Activated T-cell treated with anti-CD3 and anti-CD28 coated beads for 24 hours (primary cell): ENCODE measurements at regions not wholly inside any gene's neighbourhood (a gene's known extent, or its start where the extent isn't known, plus 50 kb on each side); places are given as distances from the start of the nearest gene placed in this dataset.

ENCODE experiments used
- DNase-seq: peaks from one replicate; pipeline ENCODE4 v3.0.0-alpha.2; 2020; ENCODE audit warnings: low read depth

DNA sequence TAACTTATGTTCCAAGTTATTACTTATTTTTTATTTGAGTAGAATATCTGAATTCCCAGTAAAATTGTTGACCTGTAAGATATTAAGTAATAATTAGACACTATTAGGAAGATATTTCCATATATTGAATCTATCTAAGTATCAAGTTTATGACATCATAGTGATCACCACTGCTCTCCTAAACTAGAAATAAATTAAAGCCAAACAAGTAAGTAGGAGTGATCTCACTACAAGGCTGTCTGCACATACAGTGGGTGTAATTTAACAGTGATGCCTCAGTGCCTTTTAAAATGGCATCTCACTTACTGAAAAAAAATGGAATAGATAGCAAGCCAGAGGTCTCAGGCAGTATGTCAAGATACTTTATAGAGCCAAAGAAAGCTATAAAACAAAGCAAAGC is 789.6 kb downstream of the KCTD16 start:
- DNase-seq, result no peak

DNA sequence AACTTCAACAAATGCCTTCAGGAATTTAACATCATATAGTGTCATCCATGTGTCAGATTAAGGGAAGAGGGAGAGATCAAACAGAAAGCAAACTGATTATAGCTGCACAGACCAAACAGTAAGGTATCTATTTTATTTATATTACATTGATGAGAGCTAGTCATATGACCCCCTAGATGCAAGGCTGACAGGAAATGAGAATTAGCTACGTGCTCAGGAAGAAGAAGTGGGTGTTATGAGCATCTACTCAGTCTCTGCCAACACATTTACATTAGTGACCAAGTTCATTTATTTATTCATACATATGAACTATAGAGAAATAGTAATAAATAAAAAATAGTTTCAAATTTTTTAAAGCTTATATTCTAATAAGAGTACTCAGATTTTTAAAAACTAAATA is 787.3 kb downstream of the KCTD16 start:
- no peak for DNase-seq

DNA sequence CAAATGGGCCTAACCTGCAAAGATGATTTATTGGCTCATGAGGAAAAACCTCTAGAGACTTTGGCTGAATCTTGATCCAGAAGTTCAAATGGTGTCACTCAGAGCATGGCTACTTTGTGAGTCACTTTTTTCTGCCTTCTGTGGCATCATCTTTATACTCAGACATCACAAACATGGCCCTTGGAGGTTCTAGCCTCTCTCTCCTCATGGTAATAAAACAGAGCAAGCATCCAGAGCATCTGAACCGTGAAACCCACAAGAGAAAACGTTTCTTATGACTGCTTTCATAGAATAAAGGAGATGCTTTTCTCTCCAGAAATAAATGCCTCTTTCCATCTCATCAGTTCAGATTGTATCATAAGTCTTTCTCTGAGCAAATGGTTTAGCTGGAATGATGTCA is 780.3 kb downstream of the KCTD16 start:
- DNase-seq, result no peak

DNA sequence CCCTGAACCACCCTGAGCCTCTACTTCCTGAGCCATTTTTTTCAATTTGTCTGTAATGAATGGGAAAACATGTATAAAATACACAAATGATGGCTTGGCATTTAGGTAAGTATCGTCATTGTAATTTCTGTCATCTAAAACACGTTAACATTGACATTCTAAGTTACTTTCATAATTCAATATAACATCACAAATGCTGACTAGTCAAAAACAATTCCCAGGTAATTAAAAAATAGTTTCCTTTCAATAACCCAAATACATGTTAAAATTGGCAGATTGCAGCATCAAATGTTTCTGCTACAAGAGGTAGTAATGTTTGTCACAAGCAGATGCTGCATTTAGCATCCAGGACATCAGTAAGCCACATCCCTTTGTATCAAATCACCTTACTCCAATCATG is 776.4 kb downstream of the KCTD16 start:
- no peak for DNase-seq

DNA sequence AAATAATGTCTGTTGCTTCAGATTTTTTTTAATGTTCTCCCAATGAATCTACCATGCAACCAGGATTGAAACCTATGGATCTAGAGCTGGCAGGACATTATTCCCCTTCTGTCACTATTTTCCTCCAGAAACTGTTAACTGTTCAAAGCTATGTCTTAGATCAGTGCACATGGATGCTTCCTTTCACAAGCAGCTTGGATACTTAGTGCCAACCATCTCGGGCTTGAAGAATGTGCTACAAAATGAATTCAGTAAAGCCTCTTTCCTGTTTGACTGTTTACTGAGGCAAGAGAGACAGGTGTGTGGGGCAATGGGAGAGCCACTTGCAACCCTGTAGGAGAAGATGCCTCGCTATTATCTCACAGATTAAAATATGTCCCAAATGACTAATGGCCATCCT is 774.8 kb downstream of the KCTD16 start:
- no peak for DNase-seq

DNA sequence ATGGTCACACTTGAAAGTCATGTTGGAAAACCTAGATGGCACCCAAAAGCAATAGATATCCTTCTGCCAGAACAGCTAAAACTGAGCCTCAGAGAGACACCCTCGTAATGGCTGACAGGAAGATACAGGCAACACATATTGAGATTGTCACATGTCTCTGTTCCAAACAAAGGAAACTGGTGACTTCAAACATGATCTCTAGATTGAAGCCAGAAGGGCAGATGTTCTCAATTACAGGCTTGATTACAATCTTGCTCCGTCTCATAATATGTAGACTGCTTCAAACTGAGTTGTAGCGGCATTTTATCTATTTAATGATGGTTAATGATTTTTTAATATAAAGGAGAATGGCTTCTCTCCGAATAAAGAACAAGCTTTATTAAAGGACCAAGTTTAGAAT is 774.3 kb downstream of the KCTD16 start:
- DNase-seq, result no peak

DNA sequence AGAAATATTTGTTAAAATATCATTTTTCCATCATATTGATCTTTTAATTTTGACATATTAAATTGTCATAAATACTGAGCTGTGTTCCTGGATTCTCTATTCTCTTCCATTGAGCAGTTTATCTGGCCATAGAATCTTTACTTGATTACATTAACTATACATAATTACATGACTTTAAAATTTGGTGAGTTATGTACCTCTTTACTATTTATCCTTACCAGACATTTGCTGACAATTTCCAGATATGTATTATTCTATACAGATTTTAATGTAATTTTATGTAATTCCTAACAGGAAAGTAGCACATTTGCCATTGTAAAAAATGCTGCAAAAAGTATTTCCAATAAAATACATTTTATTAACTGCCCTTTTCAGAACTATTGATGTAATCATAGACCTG is 770.3 kb downstream of the KCTD16 start:
- no peak for DNase-seq

DNA sequence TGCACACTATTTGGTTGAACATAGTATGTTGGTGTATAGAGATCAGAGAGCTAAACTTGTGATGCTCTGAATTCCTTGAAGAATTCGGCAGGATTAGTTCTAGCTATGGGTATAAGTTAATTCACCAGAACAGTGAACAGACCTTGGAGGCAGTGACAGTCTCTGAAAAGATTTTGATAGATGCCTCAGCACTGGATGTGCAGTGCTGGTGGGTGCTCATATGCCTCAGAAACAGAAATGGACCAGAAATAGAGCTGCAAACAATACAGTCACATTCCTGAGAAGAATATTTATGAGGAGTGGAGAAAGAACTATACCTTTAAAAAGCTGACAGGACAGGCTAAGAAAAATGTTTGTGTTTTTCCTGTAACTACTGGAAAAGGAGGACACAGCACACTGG is 747.7 kb downstream of the KCTD16 start:
- DNase-seq, result no peak

DNA sequence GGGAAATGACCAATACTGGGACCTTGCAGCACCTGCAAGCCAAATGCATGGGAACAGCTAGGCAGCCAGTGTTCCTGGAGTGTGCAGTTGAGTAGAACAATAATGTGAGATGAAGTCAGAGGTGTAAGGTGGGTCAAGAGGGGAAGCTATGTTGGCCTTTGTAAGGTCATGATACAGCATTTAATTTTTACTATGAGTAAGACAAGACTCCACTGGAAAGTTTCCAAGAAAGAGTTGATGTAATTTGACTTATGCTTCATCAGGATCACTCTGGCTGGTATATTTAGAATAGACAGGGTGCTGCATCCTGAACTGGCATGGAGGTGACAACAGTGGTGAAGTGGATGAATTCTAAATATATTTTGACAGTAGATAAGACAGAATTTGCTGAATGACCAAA is 744.8 kb downstream of the KCTD16 start:
- no peak for DNase-seq

DNA sequence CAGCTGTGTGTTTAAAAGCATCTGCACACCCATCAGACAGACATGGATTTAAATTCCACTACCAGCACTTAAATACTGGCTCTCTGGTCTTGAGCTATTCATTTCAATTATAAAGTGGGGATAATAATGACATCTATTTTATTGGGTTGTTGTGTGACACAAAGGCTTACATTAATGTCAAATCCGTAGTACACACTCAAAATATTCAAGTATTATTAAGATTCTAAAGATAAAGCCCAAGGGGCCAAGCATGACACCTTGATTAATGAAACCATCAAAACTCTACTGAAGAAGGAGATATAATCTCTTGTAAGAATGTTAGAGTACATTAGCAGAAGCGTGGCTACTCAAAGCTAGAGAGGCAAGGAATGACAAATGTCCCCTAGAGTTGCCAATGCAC is 743.0 kb downstream of the KCTD16 start:
- no peak for DNase-seq

DNA sequence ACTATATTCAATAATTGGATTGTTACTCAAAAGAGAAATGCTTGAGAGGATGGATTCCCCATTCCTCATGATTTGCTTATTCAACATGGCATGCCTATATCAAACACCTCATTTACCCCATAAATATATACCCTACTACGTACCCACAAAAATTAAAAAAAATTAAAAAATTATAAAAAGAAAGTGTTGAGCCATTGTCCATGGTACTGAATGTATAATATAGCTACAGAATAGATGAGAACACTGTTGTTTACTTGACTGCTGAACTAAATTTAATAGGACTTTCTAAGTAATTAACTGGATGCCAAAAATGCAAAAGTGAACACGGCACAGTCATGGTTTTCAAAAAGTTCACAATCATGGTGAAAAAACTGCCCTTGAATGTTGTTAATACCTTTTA is 725.8 kb downstream of the KCTD16 start:
- DNase-seq, result no peak

DNA sequence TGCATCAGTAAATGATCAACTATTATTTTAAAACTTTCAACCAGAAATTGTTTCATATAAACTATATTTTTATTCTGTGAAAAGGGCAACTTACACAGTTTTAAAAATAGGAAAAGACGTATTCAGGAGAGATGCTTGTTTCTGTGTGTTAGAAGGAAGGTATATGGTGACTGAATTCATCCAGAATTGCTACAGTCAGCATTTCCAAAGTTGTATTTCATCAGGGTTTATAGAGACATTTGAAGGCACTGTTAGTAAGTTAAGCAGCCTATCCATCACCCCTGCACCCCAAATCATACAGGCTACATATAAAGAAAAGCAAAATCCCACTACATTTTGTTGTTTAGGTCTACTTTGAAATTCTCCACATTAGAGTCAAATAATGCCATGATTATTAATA is 716.0 kb downstream of the KCTD16 start:
- no peak for DNase-seq

DNA sequence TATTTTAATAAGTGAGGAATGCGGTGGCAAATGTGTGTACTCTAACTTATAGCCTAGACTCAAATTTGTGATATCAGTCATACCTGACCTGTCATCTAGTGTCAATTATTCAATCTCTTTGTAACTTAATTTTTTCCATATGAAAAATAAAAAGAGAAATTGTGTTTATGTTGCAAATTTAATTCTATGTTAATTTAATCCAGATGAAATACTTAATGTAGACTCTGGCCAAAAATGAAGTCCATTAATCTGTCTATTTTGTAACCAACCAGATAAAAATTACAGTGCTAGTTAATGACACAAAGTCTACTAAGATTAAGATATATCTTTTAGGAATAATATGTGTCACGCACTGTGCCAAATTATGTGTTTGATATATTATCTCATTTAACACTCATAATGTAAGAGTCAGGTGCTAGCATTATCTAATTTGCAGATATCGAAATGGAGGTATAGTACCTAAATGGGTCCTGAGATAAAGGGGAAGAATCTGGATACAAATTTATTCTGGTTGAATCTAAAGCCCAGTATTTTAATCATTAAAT is 712.1 kb downstream of the KCTD16 start:
- no peak for DNase-seq

DNA sequence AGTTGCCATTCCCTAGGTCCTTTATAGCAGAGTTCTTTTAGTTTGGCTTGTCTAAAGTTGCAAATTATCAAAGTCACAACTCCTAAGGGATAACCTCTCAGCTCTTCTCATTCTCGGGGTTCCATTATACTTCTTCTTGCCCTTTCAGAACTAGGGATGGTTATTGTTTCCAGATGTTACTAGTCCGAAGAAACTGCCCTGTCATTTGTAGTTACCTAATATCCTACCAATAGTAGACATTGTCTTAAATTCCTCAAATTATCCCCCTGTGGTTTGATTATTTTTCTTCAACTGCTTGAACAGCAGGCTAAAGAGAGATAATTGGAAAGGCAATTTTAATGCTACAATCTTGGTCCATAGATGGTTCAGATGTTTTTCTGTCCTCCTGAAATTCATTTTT is 709.8 kb downstream of the KCTD16 start:
- DNase-seq, result no peak

DNA sequence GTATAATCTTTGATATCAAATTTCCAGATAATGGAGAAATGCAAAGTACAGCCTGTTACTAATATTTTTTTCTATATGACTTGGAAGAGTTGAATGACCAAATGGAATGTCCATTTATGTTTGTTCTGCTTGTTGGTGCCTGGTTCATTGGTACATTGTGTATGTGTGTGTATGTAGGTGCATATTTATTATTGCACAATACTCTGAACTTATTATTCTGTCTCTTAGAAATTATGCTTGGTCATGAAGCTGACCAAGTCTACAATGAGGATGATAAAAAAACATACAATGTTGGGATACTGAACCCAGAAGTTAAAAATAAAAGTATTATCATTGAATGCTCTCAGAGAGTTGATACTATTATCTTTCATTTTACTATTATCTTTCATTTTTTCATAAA is 706.3 kb downstream of the KCTD16 start:
- DNase-seq, result no peak

DNA sequence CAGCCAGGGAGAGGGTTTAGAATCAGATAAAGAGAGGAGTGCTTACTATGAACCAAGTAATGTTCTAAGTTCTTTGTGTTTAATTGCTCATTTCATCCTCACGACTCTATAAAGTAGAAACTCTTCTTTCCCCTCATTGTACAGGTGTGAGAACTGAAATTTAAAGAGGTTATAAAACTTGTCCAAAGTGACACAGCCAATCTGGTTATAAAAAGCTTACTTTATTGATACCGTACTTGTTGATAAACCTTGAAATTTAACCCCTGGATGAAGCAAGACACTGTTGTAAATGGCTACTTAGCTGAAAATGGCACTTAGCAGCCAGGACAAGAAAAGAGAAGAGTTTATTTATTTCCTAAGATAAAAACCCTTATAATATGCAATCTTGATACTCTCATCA is 702.4 kb downstream of the KCTD16 start:
- DNase-seq, result no peak

DNA sequence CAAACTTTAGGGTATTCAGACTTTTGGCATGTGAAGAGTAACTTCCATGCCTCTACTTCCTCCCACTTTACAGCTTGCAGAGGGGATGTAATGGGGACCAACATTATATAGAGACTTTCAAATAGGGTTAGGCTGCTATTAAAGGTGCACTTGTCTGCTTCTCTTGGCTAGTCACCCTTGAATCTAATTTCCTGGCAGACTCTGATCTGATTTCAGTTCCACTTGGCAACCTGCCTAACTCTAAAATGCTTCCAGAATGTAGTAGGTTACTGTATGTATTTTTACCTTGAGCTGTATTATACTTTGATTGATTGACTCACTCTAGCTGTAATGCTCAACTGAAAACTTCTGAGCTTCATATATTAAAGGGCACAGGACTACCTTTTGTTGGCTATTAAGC is 693.4 kb downstream of the KCTD16 start:
- no peak for DNase-seq

DNA sequence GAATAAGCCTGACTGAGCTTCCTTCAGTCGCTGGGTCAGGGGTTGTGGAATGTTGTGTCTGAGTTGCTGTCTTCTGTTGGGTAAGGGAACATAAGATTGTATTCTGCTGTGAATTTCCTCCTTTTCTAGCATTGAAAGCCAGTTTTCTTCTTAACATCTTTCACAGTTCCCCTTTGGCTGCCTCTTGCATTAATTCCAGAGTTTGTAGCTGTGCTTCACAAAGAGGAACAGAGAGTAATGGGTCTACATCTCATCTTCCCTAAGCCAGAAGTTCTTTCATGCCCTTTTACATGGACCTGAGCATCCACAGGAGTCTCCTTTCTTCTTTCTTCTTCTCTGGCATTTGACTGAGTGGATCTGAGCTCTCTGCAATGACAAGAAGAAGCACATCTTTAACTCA is 686.8 kb downstream of the KCTD16 start:
- no peak for DNase-seq

DNA sequence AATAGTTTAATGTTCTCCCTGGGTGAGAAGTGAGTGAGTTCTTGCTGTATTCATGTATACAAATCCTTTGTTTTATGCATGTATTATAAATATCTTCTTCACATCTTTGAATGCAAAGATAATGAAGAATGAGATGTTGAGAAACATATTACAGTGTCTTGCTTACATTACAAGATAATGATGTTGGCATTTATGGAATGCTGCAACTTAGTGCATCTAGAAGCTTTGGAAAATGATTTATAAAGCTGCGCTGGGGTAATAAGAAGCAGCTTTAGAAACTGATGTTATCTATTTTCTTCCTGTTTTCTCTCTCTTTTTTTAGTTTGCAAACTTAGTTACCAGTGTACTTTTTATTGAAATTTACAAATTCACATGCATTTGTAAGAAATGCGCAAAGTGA is 673.4 kb downstream of the KCTD16 start:
- DNase-seq, result no peak

DNA sequence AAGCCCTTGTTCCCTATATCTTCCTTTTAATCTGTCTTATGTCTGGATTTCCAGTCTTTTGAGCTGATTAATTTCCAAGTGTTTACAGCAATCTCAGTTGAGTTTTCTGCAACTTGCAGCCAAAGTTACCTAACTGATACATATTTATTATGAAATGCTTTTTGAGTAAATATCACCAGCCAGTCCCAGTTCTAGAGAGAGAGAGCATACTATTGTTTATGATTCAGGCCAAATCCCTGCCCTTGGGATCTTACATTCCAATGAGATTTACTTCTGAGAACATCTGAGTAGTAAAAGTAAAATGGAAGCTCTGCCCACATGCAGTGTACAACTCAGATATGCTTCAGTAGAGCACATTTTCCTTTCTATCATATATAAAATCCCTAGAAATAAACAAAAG is 661.7 kb downstream of the KCTD16 start:
- no peak for DNase-seq

DNA sequence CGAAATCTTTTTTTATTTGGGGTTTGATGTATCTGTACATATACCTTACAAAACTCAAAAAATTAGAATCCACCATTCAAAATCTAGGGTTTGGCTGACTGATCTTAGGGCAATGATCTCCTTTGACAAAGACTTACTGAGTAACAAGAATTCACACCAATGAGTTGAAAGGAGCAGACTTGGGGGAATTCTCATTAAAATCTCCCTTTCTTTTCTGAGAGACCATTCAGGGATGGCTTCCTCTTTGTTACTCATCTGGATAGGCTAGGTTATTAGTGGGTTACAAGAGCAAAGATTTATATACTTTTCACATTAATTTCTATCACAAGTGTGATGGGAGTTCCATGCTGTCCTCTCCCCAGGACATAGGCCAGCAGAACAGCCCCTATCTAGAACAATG is 661.0 kb downstream of the KCTD16 start:
- DNase-seq, result no peak

DNA sequence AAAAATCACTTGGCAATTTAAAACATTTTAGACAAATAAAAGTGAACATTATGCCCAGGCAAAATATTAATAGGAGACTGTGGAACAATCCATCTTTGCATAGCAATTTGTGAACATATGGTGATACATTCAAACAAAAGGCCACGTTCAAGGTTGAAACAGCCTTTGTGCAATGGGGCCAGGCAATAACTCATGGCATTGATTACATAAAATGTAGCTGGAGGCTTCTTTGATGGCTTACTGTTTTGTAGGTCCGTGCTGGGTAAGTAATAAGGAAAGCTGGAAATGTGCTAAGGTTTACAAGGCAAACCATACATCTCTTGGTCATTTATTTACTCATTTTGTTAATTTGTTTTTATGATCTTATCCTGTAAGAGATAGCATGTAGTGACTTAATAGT is 651.8 kb downstream of the KCTD16 start:
- no peak for DNase-seq

DNA sequence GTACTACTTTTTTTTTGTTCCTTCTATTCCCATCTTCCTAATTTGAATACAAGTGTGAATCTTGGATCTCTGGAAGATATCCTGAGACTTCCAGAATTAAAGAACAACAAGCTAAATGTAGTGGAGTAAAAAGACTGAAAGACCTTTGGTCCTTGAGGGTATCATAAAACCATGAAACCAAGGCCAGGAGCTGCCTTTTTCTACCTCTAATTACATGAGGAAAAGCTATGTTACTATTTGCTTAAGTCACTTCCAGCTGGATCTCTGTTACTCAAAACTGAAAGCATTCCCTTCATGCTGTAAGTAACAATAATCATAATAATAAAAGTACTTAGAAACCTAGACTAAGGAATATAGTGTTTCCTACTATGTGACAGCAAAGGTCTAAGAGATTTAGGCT is 649.6 kb downstream of the KCTD16 start:
- no peak for DNase-seq

DNA sequence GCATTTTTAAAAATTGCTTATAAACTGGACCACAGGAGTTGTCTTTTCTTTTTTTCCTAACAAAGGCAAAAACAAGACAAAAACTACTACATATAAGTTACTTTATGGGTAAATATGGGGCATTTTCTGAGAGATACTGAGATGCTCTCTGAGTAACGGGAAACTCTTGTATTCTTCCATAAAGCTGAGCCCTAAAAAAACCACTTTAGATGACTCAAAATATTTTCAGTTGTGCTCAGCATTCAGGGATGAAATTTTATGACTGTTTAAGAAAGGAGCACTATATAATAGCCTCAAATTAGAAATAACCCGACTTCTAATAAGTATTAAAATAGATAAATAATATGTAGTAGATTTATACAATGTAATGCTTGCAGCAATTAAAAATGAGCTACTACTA is 644.5 kb downstream of the KCTD16 start:
- no peak for DNase-seq

DNA sequence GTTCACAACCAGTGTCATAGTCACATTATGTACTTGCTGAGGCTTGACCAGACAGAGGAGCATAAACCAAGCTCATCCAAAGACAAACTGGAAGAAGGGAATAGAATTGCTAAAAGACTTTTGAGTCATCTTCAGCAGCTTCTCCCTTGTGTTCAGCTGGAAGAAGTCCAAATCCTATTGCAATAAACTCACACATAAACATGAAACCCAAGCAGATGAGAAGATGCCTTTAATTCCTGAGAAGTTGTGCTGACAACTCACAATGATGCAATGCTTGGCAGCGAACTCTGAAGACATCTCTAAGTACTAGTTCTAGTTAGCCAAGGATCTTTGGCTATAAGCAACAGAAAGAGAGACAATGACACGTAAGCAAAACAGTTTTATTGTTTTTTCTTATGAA is 642.1 kb downstream of the KCTD16 start:
- DNase-seq, result no peak
